ENCODE measurements at regions not wholly inside any gene's neighbourhood (a gene's known extent, or its start where the extent isn't known, plus 50 kb on each side); places are given as distances from the start of the nearest gene placed in this dataset.

DNA sequence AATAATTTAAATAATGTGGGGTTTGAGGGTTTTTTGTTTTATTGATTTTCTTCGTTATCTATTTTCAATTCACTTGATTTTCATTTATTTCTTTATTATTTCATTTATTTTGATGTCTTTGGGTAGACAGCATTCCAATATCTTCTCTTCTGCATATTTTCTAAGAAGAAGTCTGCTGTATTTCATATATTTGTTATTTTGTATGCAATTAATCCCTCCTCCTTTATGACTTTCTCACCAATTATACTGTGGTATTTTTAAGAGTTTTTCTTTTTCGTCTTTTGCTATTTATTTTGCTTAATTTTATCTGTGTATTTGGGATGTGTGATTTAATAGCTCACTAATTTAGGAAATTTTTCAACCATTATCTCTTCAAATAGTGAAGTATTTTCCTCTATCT lies 1444.4 kb upstream of the MIR17HG start:
- no peaks in the 10 kb centered on the region for H3K27me3 ChIP-seq
- no peaks in the 10 kb centered on the region for H3K36me3 ChIP-seq
- no peaks in the 10 kb centered on the region for H3K9me3 ChIP-seq
- H3K4me3 ChIP-seq (replicated peaks in 1 of 3): no peak overlapping the region
- intact Hi-C loops (cut with DNase I): no loop called here
- DNase-seq: no peak
- 83 to 86% methylated on average over 2 of the region's 2 CpGs for WGBS, 2 donors
- H3K4me1 ChIP-seq: no peaks in the 10 kb centered on the region
- TF ChIP-seq, protein P1, sequence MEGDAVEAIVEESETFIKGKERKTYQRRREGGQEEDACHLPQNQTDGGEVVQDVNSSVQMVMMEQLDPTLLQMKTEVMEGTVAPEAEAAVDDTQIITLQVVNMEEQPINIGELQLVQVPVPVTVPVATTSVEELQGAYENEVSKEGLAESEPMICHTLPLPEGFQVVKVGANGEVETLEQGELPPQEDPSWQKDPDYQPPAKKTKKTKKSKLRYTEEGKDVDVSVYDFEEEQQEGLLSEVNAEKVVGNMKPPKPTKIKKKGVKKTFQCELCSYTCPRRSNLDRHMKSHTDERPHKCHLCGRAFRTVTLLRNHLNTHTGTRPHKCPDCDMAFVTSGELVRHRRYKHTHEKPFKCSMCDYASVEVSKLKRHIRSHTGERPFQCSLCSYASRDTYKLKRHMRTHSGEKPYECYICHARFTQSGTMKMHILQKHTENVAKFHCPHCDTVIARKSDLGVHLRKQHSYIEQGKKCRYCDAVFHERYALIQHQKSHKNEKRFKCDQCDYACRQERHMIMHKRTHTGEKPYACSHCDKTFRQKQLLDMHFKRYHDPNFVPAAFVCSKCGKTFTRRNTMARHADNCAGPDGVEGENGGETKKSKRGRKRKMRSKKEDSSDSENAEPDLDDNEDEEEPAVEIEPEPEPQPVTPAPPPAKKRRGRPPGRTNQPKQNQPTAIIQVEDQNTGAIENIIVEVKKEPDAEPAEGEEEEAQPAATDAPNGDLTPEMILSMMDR (IDR thresholded peaks at IDR 0.05): no peak
- TF ChIP-seq POLR2A (IDR thresholded peaks at IDR 0.05): no peak
- no peak overlapping the region for H3K27ac ChIP-seq

DNA sequence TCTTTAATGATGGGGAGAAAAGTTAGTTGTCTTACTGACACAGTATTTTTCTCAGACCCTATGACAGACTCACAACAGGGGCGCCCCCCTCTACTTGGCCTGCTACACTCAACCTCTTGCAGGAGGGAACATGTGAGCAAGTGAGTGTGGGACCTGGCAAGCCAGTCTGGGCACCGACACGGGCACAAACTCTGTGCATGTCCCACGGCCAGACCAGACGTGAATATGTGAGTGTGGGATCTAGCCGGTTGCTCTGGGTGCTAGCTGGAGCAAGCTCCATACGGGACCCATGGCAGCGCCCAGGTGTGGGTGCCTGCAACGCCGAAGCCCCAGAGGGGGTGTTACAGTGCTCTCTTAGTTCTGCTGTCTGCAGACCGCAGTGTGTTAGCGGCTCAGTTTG lies 1437.3 kb upstream of the MIR17HG start:
- no peak overlapping the region for H3K27ac ChIP-seq
- TF ChIP-seq POLR2A (IDR thresholded peaks at IDR 0.05): no peak
- TF ChIP-seq, protein P1 (IDR thresholded peaks at IDR 0.05): no peak
- no peaks in the 10 kb centered on the region for H3K4me1 ChIP-seq
- DNase-seq: no peak
- H3K4me3 ChIP-seq (replicated peaks in 1 of 3): no peak overlapping the region
- no peaks in the 10 kb centered on the region for H3K36me3 ChIP-seq
- intact Hi-C loops (cut with DNase I): no loop called here
- WGBS, 2 donors: 87 to 88% methylated on average over 12 of the region's 12 CpGs
- H3K9me3 ChIP-seq: no peaks in the 10 kb centered on the region
- no peaks in the 10 kb centered on the region for H3K27me3 ChIP-seq

DNA sequence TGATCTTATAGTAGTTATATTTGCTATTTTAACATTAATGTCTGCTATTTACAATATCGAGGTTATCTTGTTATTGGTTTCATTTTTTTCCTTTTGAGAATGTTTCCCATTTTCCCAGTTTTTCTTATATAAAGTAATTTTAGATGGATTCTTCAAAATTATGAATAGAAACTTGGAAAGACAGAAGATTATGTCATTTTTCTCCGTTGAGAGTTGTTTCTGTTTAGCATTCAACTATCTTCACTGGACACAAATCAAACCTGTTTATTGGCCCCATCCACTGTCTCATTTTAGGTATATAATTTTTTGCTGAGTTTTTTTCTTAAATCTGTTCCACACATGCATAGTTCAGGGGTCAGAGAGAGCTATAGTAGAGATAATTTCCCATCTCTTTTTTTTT lies 1430.9 kb upstream of the MIR17HG start:
- H3K4me3 ChIP-seq (replicated peaks in 1 of 3): no peak overlapping the region
- H3K27ac ChIP-seq: no peak overlapping the region
- no peaks in the 10 kb centered on the region for H3K9me3 ChIP-seq
- H3K27me3 ChIP-seq: no peaks in the 10 kb centered on the region
- H3K36me3 ChIP-seq: no peaks in the 10 kb centered on the region
- H3K4me1 ChIP-seq: no peaks in the 10 kb centered on the region
- intact Hi-C loops (cut with DNase I): no loop called here
- no peak for TF ChIP-seq POLR2A (IDR thresholded peaks at IDR 0.05)
- TF ChIP-seq, protein P1 (IDR thresholded peaks at IDR 0.05): no peak
- no peak for DNase-seq
- 81 to 88% methylated on average over 2 of the region's 2 CpGs for WGBS, 2 donors

DNA sequence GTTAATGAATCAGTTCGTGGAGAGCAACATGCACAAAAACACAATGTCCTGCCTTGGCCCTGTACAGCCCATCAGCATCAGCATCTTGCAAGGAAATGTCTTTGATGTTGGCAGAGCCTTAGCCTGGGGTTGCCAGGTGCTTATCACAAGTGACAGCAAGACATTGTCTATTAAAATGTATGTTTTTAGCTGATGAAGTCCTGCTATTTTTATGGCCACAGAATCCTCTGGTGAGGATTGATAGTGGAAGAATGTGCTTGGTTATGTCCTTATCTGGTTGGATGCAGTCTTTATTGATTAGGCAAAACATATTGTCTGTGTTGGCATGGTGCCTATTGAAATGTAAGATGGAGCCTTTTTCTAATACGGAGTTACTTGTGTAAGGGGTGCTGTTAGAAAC lies 1427.0 kb upstream of the MIR17HG start:
- H3K9me3 ChIP-seq: no peaks in the 10 kb centered on the region

DNA sequence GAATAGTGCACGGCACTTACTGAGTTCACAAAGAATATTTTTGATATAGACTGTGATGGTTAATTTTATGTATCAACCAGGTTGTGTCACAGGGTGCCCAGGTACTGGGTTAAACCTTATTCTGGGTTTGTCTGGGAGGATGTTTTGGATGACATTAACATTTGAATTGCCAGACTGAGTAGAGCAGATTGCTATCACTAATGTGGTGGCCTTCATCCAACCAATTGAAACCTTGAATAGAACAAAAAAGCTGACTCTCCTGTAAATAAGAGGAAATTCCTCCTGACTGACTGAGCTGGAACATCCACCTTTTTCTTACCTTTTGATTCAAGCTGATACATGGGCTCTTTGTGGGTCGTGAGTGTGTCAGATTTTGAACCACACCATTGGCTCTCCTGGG lies 1424.4 kb upstream of the MIR17HG start:
- Histone ChIP-seq H3K36me3 (no peaks in the 10 kb centered on the region), H3K4me3 (replicated peaks in 1 of 3) (no peak overlapping the region), H3K27ac (no peak overlapping the region), H3K27me3 (no peaks in the 10 kb centered on the region), H3K9me3 (no peaks in the 10 kb centered on the region), H3K4me1 (no peaks in the 10 kb centered on the region)
- DNase-seq: no peak
- intact Hi-C loops (cut with DNase I): no loop called here
- WGBS, 2 donors: 65 to 85% methylated on average over 2 of the region's 2 CpGs
- TF ChIP-seq, protein P1 (IDR thresholded peaks at IDR 0.05): no peak
- no peak for TF ChIP-seq POLR2A (IDR thresholded peaks at IDR 0.05)

More for the DNA sequence above, 1427.0 kb upstream of the MIR17HG start:
- WGBS, 2 donors: 75 to 81% methylated on average over 2 of the region's 2 CpGs
- TF ChIP-seq, protein P1 (IDR thresholded peaks at IDR 0.05): no peak
- TF ChIP-seq POLR2A (IDR thresholded peaks at IDR 0.05): no peak
- intact Hi-C loops (cut with DNase I): no loop called here
- Histone ChIP-seq H3K27ac (no peak overlapping the region), H3K36me3 (no peaks in the 10 kb centered on the region), H3K27me3 (no peaks in the 10 kb centered on the region), H3K4me1 (no peaks in the 10 kb centered on the region), H3K4me3 (replicated peaks in 1 of 3) (no peak overlapping the region)
- DNase-seq: no peak

Data from thyroid gland (tissue), 4 donors.